Caco-2 (cell line): ENCODE measurements at regions not wholly inside any gene's neighbourhood (a gene's known extent, or its start where the extent isn't known, plus 50 kb on each side); places are given as distances from the start of the nearest gene placed in this dataset.

Experiments used
- BruUV-seq: library from RNA; stranded (reverse); fragments of 400-500 nt; replicated peaks from 2 replicates; lab custom pipeline; 2021; lab: Mats Ljungman, UMichigan
- CTCF ChIA-PET: fragments of 300-600 bp; sonication (Branson Sonifier 250); formaldehyde crosslinking; loops from one replicate; lab custom pipeline; 2022; ENCODE audit warnings: antibody characterized with exemption; lab: Charles Lee
- POLR2A ChIA-PET: fragments of 300-600 bp; sonication (Branson Sonifier 250); formaldehyde crosslinking; loops from one replicate; lab custom pipeline; 2022; ENCODE audit warnings: antibody characterized with exemption; lab: Charles Lee
- DNase-seq, 2 experiments: peaks; one replicate each; pipeline versions ENCODE4 v3.0.0 to v3.0.0-alpha.2; 2020 to 2022
- H3K27me3 ChIP-seq: replicated peaks from 2 replicates; pipeline ENCODE4 v1.6.0; 2011; ENCODE audit warnings: low read length; ENCODE audit not compliant: control insufficient read depth, insufficient read depth
- H3K36me3 ChIP-seq: 2 replicates; pipeline ENCODE4 v1.5.1; 2011; ENCODE audit warnings: low read length; ENCODE audit not compliant: control insufficient read depth, insufficient read depth
- H3K4me1 ChIP-seq: fragments of 250-450 bp; sonication (Bioruptor Pico); 2 replicates; pipeline ENCODE4 v1.5.1; 2020; ENCODE audit warnings: mild to moderate bottlenecking
- H3K4me3 ChIP-seq: 2 replicates; pipeline ENCODE4 v1.5.1; 2011; ENCODE audit warnings: low read depth, mild to moderate bottlenecking, control low read depth, low read length
- H3K9me3 ChIP-seq: fragments of 250-450 bp; sonication (Bioruptor Pico); 2 replicates; pipeline ENCODE4 v1.5.1; 2020; ENCODE audit warnings: mild to moderate bottlenecking, moderate library complexity
- H3K27ac Mint-ChIP-seq: one replicate; pipeline ENCODE4 v1.8.0; 2022; ENCODE audit warnings: mixed read lengths; ENCODE audit not compliant: unreplicated experiment
- H3K27me3 Mint-ChIP-seq: one replicate; pipeline ENCODE4 v1.8.0; 2022; ENCODE audit warnings: mixed read lengths; ENCODE audit not compliant: insufficient read depth, unreplicated experiment
- H3K36me3 Mint-ChIP-seq: one replicate; pipeline ENCODE4 v1.8.0; 2022; ENCODE audit warnings: mild to moderate bottlenecking, mixed read lengths; ENCODE audit not compliant: insufficient read depth, unreplicated experiment
- H3K4me1 Mint-ChIP-seq: one replicate; pipeline ENCODE4 v1.8.0; 2022; ENCODE audit warnings: low read depth, mixed read lengths; ENCODE audit not compliant: unreplicated experiment
- H3K4me3 Mint-ChIP-seq: one replicate; pipeline ENCODE4 v1.8.0; 2022; ENCODE audit warnings: mild to moderate bottlenecking, moderate library complexity, mixed read lengths; ENCODE audit not compliant: unreplicated experiment
- H3K9me3 Mint-ChIP-seq: one replicate; pipeline ENCODE4 v1.8.0; 2022; ENCODE audit warnings: mixed read lengths; ENCODE audit not compliant: unreplicated experiment
- intact Hi-C: fragments of 100-400 bp; cut with micrococcal nuclease; formaldehyde crosslinking; loops from one replicate; pipeline ENCODE4 v1.10.0; 2022; ENCODE audit not compliant: unreplicated experiment
- TF ChIP-seq, protein P1 (sequence below), 2 experiments: fragments of 200-600 bp in 1 of 2; IDR thresholded peaks; 1 replicate in 1 of 2; 2 replicates in 1 of 2; pipeline versions ENCODE4 v1.5.1 to v1.8.0; 2011 to 2022; ENCODE audit warnings: antibody characterized with exemption in 1 of 2, control low read depth in 1 of 2, inconsistent platforms in 1 of 2, low read depth in 1 of 2, low read length in 1 of 2, mild to moderate bottlenecking in 1 of 2, moderate library complexity in 1 of 2; ENCODE audit not compliant: insufficient read depth in 1 of 2, severe bottlenecking in 1 of 2, unreplicated experiment in 1 of 2

DNA sequence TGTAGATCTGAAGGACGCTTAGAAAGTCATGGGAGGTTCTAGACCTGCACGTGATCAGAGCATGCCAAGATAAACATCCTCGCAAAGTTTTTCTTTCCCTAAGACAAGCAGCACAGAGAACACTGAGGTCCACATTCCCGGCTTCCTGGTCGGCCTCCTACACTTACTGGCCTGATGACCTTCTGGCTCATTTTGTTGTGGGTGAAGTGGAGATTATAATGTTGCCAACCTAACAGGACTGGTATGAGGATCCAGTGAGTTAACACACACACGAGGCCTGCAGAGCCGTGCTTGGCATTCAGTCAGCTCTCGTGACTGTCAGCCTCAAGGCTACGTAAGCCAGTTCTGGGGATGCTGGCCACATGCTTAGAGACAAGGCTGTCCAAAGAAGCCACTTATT is 186.0 kb downstream of the TENT4A start:
- no peak overlapping the region for H3K4me3 Mint-ChIP-seq
- Histone ChIP-seq H3K4me3 (no peak overlapping the region), H3K4me1 (no peaks in the 10 kb centered on the region), H3K9me3 (no peaks in the 10 kb centered on the region), H3K27me3 (no peaks in the 10 kb centered on the region), H3K36me3 (no peaks in the 10 kb centered on the region)
- intact Hi-C loops: no loop called here
- ChIA-PET POLR2A (no interaction called here), CTCF (no interaction called here)
- no peaks in the 10 kb centered on the region for H3K27me3 Mint-ChIP-seq
- no peaks in the 10 kb centered on the region for H3K4me1 Mint-ChIP-seq
- no TSS peak for BruUV-seq
- H3K27ac Mint-ChIP-seq: no peak overlapping the region
- TF ChIP-seq, protein P1, sequence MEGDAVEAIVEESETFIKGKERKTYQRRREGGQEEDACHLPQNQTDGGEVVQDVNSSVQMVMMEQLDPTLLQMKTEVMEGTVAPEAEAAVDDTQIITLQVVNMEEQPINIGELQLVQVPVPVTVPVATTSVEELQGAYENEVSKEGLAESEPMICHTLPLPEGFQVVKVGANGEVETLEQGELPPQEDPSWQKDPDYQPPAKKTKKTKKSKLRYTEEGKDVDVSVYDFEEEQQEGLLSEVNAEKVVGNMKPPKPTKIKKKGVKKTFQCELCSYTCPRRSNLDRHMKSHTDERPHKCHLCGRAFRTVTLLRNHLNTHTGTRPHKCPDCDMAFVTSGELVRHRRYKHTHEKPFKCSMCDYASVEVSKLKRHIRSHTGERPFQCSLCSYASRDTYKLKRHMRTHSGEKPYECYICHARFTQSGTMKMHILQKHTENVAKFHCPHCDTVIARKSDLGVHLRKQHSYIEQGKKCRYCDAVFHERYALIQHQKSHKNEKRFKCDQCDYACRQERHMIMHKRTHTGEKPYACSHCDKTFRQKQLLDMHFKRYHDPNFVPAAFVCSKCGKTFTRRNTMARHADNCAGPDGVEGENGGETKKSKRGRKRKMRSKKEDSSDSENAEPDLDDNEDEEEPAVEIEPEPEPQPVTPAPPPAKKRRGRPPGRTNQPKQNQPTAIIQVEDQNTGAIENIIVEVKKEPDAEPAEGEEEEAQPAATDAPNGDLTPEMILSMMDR (IDR thresholded peaks at IDR 0.05; ENCODE audit: insufficient read depth in 1 of 2, low read depth in 1 of 2, low read length in 1 of 2, severe bottlenecking in 1 of 2, unreplicated experiment in 1 of 2): no peak
- peaks cover 23% of the 10 kb centered on the region for H3K9me3 Mint-ChIP-seq
- DNase-seq: no peak
- no peaks in the 10 kb centered on the region for H3K36me3 Mint-ChIP-seq

DNA sequence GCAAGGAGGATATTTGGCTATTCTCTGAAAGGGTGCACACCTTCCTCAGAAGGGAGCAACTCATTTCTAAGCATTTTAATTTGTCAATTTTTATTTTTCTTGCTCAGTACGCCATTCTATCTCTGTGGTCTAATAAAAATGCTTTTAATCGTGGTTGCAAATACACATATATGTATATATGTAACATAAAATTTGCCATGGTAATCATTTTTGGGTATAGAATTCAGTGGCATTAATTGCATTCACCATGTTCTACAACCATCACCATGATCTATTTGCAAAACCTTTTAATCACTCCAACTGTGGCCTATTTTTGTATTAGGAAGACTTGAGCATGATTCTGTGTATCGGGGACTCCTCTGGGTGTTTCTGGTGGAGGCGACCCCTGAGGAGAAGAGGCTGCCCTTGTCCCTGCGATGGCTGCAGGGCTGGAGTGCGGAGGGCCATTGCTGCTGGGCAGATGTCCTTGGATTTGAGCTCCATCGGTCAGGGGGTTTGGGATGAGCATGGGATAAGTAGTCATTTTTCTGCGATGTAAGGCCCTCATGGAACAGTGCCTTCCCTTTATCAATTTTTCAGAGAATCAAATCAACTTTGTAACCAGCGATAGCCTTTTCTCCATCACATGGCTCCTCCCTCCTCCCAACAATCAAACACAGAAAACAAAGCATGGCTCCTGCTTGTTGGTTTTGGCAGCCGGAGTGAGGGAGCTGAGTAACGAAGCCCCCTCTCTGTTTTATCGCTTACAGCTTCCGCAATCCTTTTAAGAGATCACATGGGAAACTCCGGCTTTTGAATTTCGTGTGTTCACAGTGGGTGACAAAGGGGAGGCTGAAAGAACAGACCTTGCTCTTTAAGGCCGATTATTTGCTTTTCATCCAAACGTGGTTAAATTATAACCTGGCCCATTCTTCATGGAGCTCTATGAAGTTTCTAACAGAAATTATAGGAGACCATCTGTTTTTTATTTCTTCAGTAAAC is 187.3 kb downstream of the TENT4A start:
- DNase-seq: peak in 1 of 2 experiments; percentile 31
- Mint-ChIP-seq H3K9me3 (peaks cover 23% of the 10 kb centered on the region), H3K4me3 (peak overlapping the region; percentile 48), H3K27ac (peak overlapping the region; percentile 43), H3K27me3 (no peaks in the 10 kb centered on the region), H3K36me3 (no peaks in the 10 kb centered on the region), H3K4me1 (no peaks in the 10 kb centered on the region)
- no TSS peak for BruUV-seq
- ChIA-PET CTCF (interaction anchor here (1.0 kb wide), 1 partner anchor 80 kb away, joined by 3 read pairs; no protein-coding TSS in a partner anchor), POLR2A (no interaction called here)
- H3K4me1 ChIP-seq: no peaks in the 10 kb centered on the region
- intact Hi-C loops: no loop called here
- H3K27me3 ChIP-seq: no peaks in the 10 kb centered on the region
- no peak overlapping the region for H3K4me3 ChIP-seq
- no peaks in the 10 kb centered on the region for H3K9me3 ChIP-seq
- TF ChIP-seq, protein P1 (IDR thresholded peaks at IDR 0.05; ENCODE audit: insufficient read depth in 1 of 2, low read depth in 1 of 2, low read length in 1 of 2, severe bottlenecking in 1 of 2, unreplicated experiment in 1 of 2): no peak
- H3K36me3 ChIP-seq: no peaks in the 10 kb centered on the region

DNA sequence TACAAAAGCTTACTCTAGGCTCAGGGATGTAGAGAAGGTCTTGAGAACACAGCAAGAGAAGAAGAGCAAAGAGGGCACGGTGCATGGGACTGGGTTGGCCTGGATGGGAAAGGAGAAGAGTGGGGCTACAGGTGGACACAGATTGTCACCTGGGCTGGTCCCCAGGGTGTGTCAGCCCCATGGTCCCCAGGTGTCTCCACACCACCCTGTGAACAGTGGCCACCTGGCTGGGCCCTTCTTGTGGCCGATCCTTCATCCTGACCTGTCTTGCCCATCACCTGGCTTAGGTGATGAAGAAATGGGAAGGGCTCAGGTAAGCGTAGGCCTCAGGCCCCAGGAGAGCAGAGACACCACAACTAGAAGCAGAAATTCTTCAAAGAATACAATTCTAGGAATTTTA is 188.9 kb downstream of the TENT4A start:
- Mint-ChIP-seq H3K9me3 (peaks cover 26% of the 10 kb centered on the region), H3K27ac (no peak overlapping the region), H3K36me3 (no peaks in the 10 kb centered on the region), H3K4me3 (no peak overlapping the region), H3K27me3 (no peaks in the 10 kb centered on the region), H3K4me1 (no peaks in the 10 kb centered on the region)
- no peaks in the 10 kb centered on the region for H3K4me1 ChIP-seq
- ChIA-PET POLR2A (no interaction called here), CTCF (no interaction called here)
- H3K27me3 ChIP-seq: no peaks in the 10 kb centered on the region
- intact Hi-C loops: no loop called here
- DNase-seq: no peak
- TF ChIP-seq, protein P1 (IDR thresholded peaks at IDR 0.05; ENCODE audit: insufficient read depth in 1 of 2, low read depth in 1 of 2, low read length in 1 of 2, severe bottlenecking in 1 of 2, unreplicated experiment in 1 of 2): no peak
- no TSS peak for BruUV-seq
- H3K4me3 ChIP-seq: no peak overlapping the region
- no peaks in the 10 kb centered on the region for H3K36me3 ChIP-seq
- H3K9me3 ChIP-seq: no peaks in the 10 kb centered on the region
